ENCODE measurements at regions not wholly inside any gene's neighbourhood (a gene's known extent, or its start where the extent isn't known, plus 50 kb on each side); places are given as distances from the start of the nearest gene placed in this dataset.
"Not testable (repeated sequence)": the region's sequence is repeated elsewhere in the genome, so short reads cannot be mapped to it uniquely, and the experiment has no call there.

DNA sequence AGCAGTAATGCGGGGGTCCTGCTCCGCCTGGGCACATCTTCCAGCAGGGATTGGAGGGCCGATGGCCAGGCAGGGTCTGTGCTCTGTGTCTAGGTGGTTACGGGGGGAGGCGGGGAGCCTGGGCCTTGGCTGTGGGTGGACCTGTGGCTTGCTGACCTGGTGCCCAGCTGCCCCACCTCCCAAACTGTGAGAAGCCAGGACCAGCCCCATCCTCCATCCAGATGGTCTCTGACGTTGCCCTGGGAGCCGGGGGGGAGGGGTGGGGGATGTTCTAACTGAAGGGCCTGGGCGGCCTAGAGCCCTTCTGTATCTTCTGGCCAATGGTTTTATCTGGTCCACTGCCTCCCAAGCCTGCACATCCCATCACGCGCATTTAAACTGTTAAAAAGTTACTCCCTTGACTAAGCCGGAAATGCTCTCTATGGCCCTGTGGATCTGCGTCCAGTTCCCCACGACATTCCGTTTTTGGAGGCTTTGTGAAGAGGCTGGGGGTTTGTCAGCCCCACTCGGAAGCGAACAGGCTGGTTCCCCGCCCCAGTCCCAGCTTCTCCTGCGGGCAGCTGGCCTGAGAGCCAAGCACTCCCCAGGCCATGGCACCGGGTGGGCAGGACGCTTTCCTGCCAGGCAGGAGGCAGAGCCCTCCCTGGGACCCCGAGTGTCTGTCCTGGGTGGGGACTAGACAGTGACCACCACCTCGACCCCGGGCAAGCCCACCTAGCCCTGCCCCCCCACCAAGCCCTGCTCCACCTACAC is 143.6 kb downstream of the IGLL1 start:
- not testable (repeated sequence) for DNase-seq

DNA sequence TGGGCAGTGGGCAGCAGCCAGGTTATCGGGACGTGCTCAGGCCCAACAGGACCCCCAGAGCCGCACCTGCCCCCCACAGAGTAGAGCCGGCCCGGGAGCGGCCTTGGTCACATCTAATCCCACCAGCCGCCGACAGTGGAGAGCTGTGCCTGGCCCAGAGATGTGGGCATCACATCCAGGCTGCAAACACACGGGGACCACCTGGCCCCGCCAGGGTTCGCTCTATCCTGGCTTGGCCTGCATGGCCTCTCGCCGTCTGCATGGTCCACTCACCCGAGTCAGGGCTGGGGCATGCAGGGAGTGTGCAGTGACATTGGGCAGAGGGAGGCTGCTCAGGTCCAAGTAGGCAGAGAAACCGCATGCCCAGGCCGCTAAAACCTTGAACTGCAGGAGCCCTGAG is 144.9 kb downstream of the IGLL1 start:
- not testable (repeated sequence) for DNase-seq

DNA sequence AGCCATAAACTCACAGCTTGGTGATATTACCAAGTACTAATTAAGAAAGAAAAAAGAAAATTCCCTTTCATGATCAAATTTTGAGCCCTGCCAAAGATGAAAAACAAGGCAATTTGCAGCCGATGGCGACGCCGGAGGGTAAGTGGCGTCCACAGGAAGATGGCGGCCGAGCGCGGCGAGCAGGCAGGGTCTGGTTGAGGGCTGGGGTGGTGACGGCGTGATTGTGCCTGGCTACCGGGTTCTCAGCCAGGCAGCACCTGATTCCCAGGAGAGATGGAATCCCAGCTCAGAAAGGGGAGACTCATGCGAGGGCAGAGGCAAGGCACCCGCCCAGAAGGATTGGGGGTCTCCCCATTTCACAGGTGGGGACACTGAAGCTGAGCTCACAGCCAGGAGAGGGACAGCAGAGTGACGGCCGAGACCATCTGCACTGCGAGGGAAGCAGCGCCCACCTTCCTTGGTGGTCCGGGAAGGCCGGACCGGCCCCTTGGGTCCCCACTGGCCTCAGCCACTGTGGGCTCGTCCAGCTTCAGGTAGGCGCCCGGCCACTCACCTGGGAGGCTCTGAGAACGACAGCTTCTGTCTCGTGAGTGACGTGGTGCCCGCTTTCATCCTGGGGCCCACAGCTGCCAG is 145.8 kb downstream of the IGLL1 start:
- DNase-seq = not testable (repeated sequence)

GRCh38 chr22:23433127-23434005 is 146.7 kb downstream of the IGLL1 start:
- peak; percentile 38 for DNase-seq

- DNase-seq = not testable (repeated sequence)
These were observed 147.4 kb downstream of the IGLL1 start for GRCh38 chr22:23432719-23433118.

DNA sequence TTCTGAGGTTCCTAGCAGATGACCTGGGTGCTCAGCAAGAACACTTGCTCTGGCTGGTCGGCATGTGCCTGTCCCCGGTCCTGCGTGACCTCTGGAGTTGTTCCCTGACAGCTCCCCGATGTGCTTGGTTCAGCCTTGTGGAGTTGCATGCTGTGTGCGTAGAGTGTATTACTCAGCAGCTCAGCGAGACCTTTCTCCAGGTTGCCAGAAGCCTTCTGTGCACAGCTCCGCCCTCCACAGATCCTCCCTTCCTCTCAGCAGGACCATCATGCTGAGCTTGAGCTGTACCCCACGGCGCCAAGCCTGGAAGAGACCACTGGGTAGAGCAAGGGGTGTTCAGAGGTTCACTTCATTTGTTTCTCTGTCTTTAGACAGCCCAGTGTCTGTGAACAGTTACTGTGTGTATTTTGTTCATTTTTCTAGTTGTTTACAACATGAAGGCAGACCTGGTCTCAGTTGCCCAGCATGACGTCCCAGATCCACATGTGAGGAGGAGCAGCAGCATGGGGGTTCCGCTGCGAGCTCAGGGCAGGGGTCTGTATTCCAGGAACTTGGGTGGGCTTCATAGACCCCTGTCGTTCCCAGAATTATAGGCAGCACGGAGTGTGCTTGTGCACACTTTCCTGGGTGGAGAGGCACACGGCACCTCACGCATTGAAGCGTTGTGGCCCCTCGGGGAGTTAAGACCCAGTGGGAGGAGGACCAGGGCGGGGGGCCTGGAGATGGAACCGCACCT is 148.6 kb downstream of the IGLL1 start:
- DNase-seq = no peak

GRCh38 chr22:23424551-23425068 is 155.5 kb downstream of the IGLL1 start:
- not testable (repeated sequence) for DNase-seq

- no peak for DNase-seq
These were observed 156.1 kb downstream of the IGLL1 start for GRCh38 chr22:23424031-23424430.

- DNase-seq = not testable (repeated sequence)
These were observed 157.8 kb downstream of the IGLL1 start for GRCh38 chr22:23422281-23422680.

GRCh38 chr22:23421300-23421699 is 158.8 kb downstream of the IGLL1 start:
- DNase-seq = not testable (repeated sequence)

DNA sequence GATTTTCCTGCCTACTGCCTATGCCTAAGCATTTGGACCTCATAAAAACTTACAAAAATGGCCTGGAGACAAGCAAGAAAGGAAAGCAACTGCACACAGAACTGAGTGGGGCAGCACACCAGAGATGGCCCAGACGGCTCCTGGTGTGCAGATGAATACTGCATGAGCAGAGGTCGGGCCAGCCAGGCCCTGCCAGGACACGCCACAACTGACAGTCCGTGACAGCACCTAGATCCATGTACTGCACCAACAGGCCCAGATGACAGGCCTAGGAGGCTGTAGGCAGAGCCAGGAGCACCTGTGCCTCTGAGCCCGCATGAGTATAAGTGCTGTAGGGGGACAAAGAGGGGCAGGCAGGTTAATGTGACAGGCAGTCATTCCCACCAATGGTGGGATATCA is 160.2 kb downstream of the IGLL1 start:
- no peak for DNase-seq

GRCh38 chr22:23419171-23419570 is 160.9 kb downstream of the IGLL1 start:
- no peak for DNase-seq

DNA sequence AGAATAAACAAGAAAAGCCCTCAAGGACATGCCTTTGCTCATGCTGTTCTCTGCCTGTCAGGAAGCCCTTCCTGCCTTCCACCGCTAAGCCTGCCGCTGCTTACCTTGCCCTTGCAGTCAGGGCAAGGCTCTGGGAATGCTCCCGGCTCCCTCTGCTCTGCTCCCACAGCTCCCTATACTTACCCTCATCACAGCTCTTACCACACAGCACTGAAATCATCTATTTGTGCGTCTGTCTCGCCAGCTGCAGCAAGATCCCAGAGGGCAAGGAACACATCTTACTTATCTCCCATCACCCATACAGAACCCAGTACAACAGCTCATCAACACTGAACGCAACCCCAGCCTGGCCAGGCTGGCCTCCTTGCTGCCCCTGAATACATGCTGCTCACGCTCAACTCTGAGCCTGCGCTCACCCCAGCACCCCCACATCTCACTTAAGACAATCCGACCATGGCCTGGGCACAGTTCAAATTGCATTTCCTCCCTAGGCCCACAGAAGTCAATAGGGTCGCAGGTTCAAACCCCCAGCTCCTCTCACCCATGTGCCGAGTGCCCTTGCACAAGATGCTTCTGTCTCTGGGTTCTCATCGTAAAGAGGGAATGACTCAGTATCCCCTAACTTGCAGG is 161.8 kb downstream of the IGLL1 start:
- DNase-seq = no peak

GRCh38 chr22:23417327-23417726 is 162.8 kb downstream of the IGLL1 start:
- DNase-seq = not testable (repeated sequence)

DNA sequence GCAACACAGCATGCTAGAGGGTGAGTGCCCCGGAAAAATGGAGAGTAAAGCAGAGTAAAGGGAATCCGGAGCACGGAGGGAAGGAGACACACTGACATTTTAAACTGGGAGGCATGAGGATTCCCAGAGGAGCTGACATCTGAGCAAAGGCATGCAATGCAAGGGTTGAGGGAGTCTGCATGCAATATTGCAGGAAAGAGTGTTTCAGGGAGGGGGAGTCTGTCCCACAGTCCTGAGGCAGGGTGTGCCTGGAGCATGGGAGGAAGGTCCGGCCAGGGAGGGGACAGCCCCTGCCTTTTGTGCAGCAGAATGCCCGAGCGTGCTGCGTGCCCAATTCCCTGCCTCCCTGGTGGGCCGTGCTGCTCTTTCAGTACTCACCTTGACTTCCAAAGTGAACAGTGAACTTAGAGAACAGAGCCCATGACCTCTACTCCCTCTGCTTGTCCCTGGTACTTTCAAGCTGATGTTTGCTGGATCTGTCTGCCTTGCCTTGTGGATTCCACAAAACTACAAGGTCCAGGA is 163.9 kb downstream of the IGLL1 start:
- not testable (repeated sequence) for DNase-seq

- no peak for DNase-seq
These were observed 164.6 kb downstream of the IGLL1 start for GRCh38 chr22:23415490-23415851.

GRCh38 chr22:23414727-23415489 is 165.2 kb downstream of the IGLL1 start:
- DNase-seq = no peak

- no peak for DNase-seq
These were observed 168.4 kb downstream of the IGLL1 start for GRCh38 chr22:23411739-23412138.

DNA sequence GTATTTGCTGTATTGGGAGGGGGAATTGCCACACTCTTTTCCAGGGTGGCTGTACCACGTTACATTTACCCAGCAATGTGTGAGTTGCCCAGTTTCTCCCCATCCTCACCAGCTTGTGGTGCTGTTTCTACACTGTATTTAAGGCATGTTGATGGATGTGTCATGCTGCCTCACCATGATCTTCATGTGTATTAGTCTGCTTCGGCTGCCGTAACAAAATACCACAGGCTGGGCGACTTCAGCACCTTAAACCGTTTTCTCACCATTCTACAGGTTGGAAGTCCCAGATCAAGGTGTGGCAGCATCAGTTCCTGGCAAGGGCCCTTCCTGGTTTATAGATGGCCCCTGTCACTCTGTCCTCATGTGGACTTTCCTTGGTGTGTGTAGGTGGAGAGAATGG is 169.7 kb downstream of the IGLL1 start:
- no peak for DNase-seq

GRCh38 chr22:23409976-23410375 is 170.1 kb downstream of the IGLL1 start:
- no peak for DNase-seq

DNA sequence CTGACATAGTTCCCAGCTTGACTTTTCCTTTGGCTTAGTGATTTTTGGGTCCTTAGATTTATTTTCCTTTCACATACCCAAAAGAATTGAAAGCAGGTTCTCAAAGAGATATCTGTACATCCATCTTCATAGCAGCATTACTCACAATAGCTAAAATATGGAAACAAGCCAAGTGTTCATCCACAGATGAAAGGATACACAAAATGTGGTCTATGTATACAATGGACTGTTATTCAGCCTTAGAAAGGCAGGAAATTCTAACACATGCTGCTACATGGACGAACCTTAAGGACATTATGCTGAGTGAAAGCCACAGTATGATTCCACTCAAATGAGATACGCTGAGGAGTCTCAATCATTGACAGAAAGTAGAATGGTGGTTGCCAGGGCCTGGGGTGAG is 171.8 kb downstream of the IGLL1 start:
- no peak for DNase-seq

All from NCI-H1092 (cell line).